ENCODE measurements at regions not wholly inside any gene's neighbourhood (a gene's known extent, or its start where the extent isn't known, plus 50 kb on each side); places are given as distances from the start of the nearest gene placed in this dataset.
"Not testable (repeated sequence)": the region's sequence is repeated elsewhere in the genome, so short reads cannot be mapped to it uniquely, and the experiment has no call there.

DNA sequence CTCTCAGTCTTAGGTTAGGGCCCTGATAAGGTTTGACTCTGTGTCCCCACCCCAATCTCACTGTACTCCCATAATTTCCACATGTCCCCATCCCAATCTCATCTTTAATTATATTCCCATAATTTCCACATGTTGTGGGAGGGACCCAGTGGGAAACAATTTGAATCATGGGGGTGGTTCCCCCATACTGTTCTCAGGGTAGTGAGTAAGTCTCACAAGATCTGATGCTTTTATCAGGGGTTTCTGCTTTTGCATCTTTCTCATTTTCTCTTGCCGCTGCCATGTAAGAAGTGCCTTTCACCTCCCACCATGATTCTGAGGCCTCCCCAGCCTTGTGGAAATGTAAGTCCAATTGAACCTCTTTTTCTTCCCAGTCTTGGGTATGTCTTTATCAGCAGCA lies 91.2 kb downstream of the TMCO5A start:
- H3K36me3 ChIP-seq (ENCODE audit: control insufficient read depth in 3 of 3, insufficient read depth in 3 of 3, low read length in 3 of 3); H3K4me3 ChIP-seq (ENCODE audit: low read length in 3 of 3); H3K27me3 ChIP-seq (ENCODE audit: control insufficient read depth in 3 of 3, insufficient read depth in 3 of 3, low read length in 3 of 3); H3K9me3 ChIP-seq (ENCODE audit: control insufficient read depth in 3 of 3, low read length in 3 of 3); H3K9ac ChIP-seq (ENCODE audit: low read depth in 1 of 3, low read length in 3 of 3); H3K4me1 ChIP-seq (ENCODE audit: control insufficient read depth in 3 of 3, insufficient read depth in 3 of 3, low read length in 3 of 3); H3K27ac ChIP-seq (ENCODE audit: low read depth, low read length): not testable (repeated sequence)

DNA sequence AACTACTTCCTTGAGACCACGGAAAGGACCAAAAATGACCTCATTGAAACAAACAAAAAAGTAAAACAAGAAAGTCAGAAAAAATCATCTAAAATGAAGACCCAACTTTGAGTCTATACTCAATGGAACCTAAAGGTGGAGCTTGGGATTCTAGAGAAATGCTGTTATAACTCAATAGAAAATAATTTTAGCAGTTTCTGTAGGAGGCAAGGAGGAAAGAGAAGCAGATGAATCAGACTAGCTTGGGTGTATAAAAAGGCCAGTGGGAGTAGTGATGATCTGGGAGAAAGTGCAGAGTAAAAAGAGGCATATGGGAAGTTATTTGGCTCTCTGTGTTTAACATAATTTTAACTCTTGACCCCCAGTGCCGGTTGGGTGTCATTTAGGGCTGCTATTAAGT lies 94.4 kb downstream of the TMCO5A start:
- Histone ChIP-seq H3K9me3 (ENCODE audit: control insufficient read depth in 3 of 3, low read length in 3 of 3) (peaks cover 0 to 3% (median 0%) of the 10 kb centered on the region in 3 donors), H3K27ac (ENCODE audit: low read depth, low read length) (no peak overlapping the region), H3K27me3 (ENCODE audit: control insufficient read depth in 3 of 3, insufficient read depth in 3 of 3, low read length in 3 of 3) (peaks cover 0 to 3% (median 0%) of the 10 kb centered on the region in 3 donors), H3K36me3 (ENCODE audit: control insufficient read depth in 3 of 3, insufficient read depth in 3 of 3, low read length in 3 of 3) (no peaks in the 10 kb centered on the region), H3K4me1 (ENCODE audit: control insufficient read depth in 3 of 3, insufficient read depth in 3 of 3, low read length in 3 of 3) (no peaks in the 10 kb centered on the region), H3K9ac (ENCODE audit: low read depth in 1 of 3, low read length in 3 of 3) (no peak overlapping the region), H3K4me3 (ENCODE audit: low read length in 3 of 3) (no peak overlapping the region)

DNA sequence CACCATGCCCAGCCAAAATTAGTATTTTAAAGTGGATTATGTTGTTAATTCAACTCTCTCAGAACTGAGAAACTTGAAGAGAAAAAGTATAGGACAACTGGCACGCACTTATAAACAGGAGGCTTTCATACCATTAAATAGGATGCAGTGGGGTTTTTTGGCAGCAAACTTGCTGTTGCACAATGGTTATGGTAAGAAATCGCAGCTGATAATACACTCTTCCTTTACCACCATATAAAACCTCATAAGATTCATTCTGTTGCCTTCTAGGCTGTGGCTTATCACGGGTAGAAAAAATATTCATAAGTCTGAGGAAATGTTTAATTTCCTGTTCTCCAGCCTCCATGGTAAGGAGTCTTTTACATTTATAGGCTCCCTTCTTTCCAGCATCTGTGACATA lies 95.3 kb downstream of the TMCO5A start:
- Histone ChIP-seq H3K36me3 (ENCODE audit: control insufficient read depth in 3 of 3, insufficient read depth in 3 of 3, low read length in 3 of 3) (no peaks in the 10 kb centered on the region), H3K27ac (ENCODE audit: low read depth, low read length) (no peak overlapping the region), H3K4me3 (ENCODE audit: low read length in 3 of 3) (no peak overlapping the region), H3K4me1 (ENCODE audit: control insufficient read depth in 3 of 3, insufficient read depth in 3 of 3, low read length in 3 of 3) (no peaks in the 10 kb centered on the region), H3K9me3 (ENCODE audit: control insufficient read depth in 3 of 3, low read length in 3 of 3) (no peaks in the 10 kb centered on the region), H3K9ac (ENCODE audit: low read depth in 1 of 3, low read length in 3 of 3) (no peak overlapping the region), H3K27me3 (ENCODE audit: control insufficient read depth in 3 of 3, insufficient read depth in 3 of 3, low read length in 3 of 3) (peaks cover 0 to 3% (median 0%) of the 10 kb centered on the region in 3 donors)

DNA sequence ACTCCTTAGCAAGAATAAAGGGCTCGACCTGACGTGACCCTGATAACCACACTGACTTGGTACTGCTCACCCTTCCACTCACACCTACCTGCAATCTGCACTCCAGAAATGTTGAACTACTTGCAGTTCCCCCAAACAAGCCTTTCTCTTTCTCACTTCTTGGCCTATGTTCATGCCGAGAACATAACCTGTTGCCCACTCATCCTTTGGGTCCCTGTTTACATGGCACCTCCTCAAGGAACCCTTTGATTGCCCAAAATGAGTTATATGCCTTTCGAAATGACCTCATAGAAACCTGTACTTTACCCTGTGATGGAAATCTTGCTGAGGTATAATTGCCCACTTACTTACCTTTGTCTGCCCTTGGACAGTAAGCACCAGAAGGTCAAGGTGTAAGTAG lies 96.2 kb downstream of the TMCO5A start:
- no peaks in the 10 kb centered on the region for H3K4me1 ChIP-seq (ENCODE audit: control insufficient read depth in 3 of 3, insufficient read depth in 3 of 3, low read length in 3 of 3)
- peaks cover 0 to 3% (median 0%) of the 10 kb centered on the region in 3 donors for H3K27me3 ChIP-seq (ENCODE audit: control insufficient read depth in 3 of 3, insufficient read depth in 3 of 3, low read length in 3 of 3)
- no peak overlapping the region for H3K27ac ChIP-seq (ENCODE audit: low read depth, low read length)
- no peak overlapping the region for H3K9ac ChIP-seq (ENCODE audit: low read depth in 1 of 3, low read length in 3 of 3)
- H3K36me3 ChIP-seq (ENCODE audit: control insufficient read depth in 3 of 3, insufficient read depth in 3 of 3, low read length in 3 of 3): no peaks in the 10 kb centered on the region
- no peak overlapping the region for H3K4me3 ChIP-seq (ENCODE audit: low read length in 3 of 3)
- H3K9me3 ChIP-seq (ENCODE audit: control insufficient read depth in 3 of 3, low read length in 3 of 3): no peaks in the 10 kb centered on the region

DNA sequence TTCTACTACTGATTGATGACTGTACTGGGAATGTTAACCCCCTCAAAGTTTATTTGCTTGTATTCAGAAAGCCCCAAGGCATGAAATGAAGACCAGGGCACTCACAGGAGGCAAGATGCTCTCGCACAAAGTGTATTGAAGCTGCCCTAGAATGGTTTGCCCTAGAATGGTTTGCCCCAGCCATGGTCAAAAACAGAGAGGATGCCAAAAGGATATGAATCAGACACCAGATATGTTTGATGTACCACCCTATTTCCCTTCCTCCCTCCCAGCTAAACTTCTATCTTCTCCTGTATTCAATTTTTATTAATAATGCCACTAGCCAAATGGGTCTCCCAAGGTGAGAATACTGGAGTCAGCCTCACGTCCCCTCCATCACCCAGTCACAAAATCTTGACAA lies 101.3 kb downstream of the TMCO5A start:
- no peaks in the 10 kb centered on the region for H3K4me1 ChIP-seq (ENCODE audit: control insufficient read depth in 3 of 3, insufficient read depth in 3 of 3, low read length in 3 of 3)

DNA sequence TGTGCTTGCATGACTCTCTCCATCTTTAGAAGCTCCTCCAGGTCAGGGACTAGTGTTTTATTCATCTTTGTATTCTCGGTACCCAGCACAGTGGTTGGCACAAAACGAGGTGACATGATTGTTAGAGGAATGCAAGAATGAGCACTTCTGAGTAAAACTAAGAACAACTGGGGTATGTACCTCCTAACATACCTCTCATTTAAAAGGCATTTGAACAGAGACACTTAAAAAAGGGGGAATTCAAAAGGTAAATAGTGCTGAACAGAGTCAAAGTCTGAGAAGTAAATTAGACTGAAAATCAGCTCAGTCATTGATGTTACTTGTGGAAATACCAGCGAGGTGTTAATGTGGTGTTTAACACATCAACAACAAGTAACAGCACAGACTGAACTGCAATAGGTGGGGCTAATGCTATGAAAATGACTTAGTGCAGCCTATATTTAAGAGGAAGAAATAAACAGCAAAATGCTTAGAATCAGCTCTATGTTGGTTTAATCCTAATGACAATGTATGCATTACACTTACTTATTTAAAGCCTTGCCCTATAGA lies 102.4 kb downstream of the TMCO5A start:
- H3K9ac ChIP-seq (ENCODE audit: low read depth in 1 of 3, low read length in 3 of 3): no peak overlapping the region
- no peaks in the 10 kb centered on the region for H3K9me3 ChIP-seq (ENCODE audit: control insufficient read depth in 3 of 3, low read length in 3 of 3)
- H3K36me3 ChIP-seq (ENCODE audit: control insufficient read depth in 3 of 3, insufficient read depth in 3 of 3, low read length in 3 of 3): no peaks in the 10 kb centered on the region
- no peaks in the 10 kb centered on the region for H3K27me3 ChIP-seq (ENCODE audit: control insufficient read depth in 3 of 3, insufficient read depth in 3 of 3, low read length in 3 of 3)
- no peaks in the 10 kb centered on the region for H3K4me1 ChIP-seq (ENCODE audit: control insufficient read depth in 3 of 3, insufficient read depth in 3 of 3, low read length in 3 of 3)
- no peak overlapping the region for H3K27ac ChIP-seq (ENCODE audit: low read depth, low read length)
- no peak overlapping the region for H3K4me3 ChIP-seq (ENCODE audit: low read length in 3 of 3)

More for the DNA sequence above, 101.3 kb downstream of the TMCO5A start:
- peaks cover 0 to 2% (median 0%) of the 10 kb centered on the region in 3 donors for H3K27me3 ChIP-seq (ENCODE audit: control insufficient read depth in 3 of 3, insufficient read depth in 3 of 3, low read length in 3 of 3)
- H3K36me3 ChIP-seq (ENCODE audit: control insufficient read depth in 3 of 3, insufficient read depth in 3 of 3, low read length in 3 of 3): no peaks in the 10 kb centered on the region
- no peaks in the 10 kb centered on the region for H3K9me3 ChIP-seq (ENCODE audit: control insufficient read depth in 3 of 3, low read length in 3 of 3)
- H3K27ac ChIP-seq (ENCODE audit: low read depth, low read length): no peak overlapping the region
- H3K9ac ChIP-seq (ENCODE audit: low read depth in 1 of 3, low read length in 3 of 3): no peak overlapping the region
- H3K4me3 ChIP-seq (ENCODE audit: low read length in 3 of 3): no peak overlapping the region

DNA sequence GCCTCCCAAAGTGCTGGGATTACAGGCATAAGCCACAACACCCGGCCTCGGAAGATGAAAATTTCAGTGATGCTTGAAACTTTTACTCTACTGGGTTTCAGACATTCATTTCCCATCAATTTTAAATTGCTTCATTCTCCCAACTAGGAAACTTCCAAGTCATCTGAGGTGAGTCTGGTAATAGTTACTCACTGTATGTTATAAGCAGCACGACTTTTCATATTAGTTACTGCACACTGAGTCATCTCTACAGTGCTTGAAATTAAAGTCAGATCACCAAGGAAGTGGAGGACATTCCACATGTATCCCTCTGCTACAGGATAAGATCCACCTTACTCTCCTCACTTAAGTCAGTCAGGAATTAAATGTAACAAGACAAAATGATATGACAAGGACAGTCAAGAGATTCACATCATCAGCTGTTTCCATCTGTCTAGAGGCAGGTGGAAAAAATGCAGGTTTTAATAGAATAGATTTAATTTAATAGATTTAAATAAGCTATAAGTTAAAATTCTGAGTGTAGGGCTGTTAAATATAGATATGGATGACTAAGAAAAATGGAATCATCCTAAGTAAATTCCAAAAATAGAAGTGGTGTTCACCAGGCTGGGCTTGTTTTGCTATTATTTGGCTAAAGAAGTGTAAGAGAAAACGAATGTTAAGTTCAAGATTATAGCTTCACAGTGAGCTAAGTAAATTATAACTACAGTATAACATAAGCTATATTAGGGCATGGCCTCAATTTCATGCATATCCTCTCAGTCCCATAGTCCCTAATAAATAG lies 104.4 kb downstream of the TMCO5A start:
- Histone ChIP-seq H3K27me3 (ENCODE audit: control insufficient read depth in 3 of 3, insufficient read depth in 3 of 3, low read length in 3 of 3) (no peaks in the 10 kb centered on the region), H3K9ac (ENCODE audit: low read depth in 1 of 3, low read length in 3 of 3) (no peak overlapping the region), H3K9me3 (ENCODE audit: control insufficient read depth in 3 of 3, low read length in 3 of 3) (no peaks in the 10 kb centered on the region), H3K36me3 (ENCODE audit: control insufficient read depth in 3 of 3, insufficient read depth in 3 of 3, low read length in 3 of 3) (no peaks in the 10 kb centered on the region), H3K27ac (ENCODE audit: low read depth, low read length) (no peak overlapping the region), H3K4me3 (ENCODE audit: low read length in 3 of 3) (no peak overlapping the region), H3K4me1 (ENCODE audit: control insufficient read depth in 3 of 3, insufficient read depth in 3 of 3, low read length in 3 of 3) (peaks cover 0 to 3% (median 0%) of the 10 kb centered on the region in 3 donors)

DNA sequence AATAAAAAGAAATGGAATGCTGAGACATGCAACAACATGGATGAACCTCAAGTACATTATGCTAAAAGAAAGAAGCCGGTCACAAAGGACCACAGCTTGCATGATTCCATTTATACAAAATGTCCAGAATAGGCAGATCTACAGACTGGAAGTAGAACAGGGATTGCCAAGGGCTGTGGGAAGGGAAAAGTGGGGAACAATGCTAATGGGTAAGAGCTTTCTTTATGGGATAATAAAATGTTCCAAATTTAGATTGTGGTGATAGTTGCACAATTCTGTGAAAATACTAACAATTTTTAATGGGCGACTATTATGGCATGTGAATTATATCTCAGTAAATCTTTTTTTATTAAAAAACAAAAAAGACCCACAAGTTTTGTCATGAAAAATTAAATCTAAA lies 106.2 kb downstream of the TMCO5A start:
- Histone ChIP-seq H3K9me3 (ENCODE audit: control insufficient read depth in 3 of 3, low read length in 3 of 3) (no peaks in the 10 kb centered on the region), H3K27ac (ENCODE audit: low read depth, low read length) (no peak overlapping the region), H3K4me3 (ENCODE audit: low read length in 3 of 3) (no peak overlapping the region), H3K9ac (ENCODE audit: low read depth in 1 of 3, low read length in 3 of 3) (no peak overlapping the region), H3K27me3 (ENCODE audit: control insufficient read depth in 3 of 3, insufficient read depth in 3 of 3, low read length in 3 of 3) (no peaks in the 10 kb centered on the region), H3K36me3 (ENCODE audit: control insufficient read depth in 3 of 3, insufficient read depth in 3 of 3, low read length in 3 of 3) (no peaks in the 10 kb centered on the region), H3K4me1 (ENCODE audit: control insufficient read depth in 3 of 3, insufficient read depth in 3 of 3, low read length in 3 of 3) (peaks cover 0 to 3% (median 0%) of the 10 kb centered on the region in 3 donors)

DNA sequence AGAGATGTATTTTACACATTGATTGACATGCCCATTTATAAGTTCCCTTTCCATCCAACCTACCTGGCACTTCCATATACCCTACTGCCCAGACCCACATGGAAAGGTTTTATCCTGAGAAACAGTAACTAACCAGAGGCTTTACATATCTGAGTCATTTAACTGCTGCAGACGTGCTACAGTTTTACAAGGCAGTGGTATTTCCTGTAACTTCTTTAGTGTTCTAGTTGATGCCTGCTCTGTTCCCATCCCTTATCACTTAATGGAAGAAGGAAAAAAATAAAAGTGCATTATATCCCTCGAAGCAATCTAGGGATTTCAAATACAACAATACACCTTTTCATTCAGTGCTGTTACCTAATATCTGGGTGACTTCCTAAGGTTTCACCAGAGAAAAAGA lies 107.1 kb downstream of the TMCO5A start:
- peaks cover 0 to 3% (median 0%) of the 10 kb centered on the region in 3 donors for H3K4me1 ChIP-seq (ENCODE audit: control insufficient read depth in 3 of 3, insufficient read depth in 3 of 3, low read length in 3 of 3)
- H3K9ac ChIP-seq (ENCODE audit: low read depth in 1 of 3, low read length in 3 of 3): no peak overlapping the region
- no peak overlapping the region for H3K27ac ChIP-seq (ENCODE audit: low read depth, low read length)
- H3K36me3 ChIP-seq (ENCODE audit: control insufficient read depth in 3 of 3, insufficient read depth in 3 of 3, low read length in 3 of 3): no peaks in the 10 kb centered on the region
- no peaks in the 10 kb centered on the region for H3K27me3 ChIP-seq (ENCODE audit: control insufficient read depth in 3 of 3, insufficient read depth in 3 of 3, low read length in 3 of 3)
- H3K9me3 ChIP-seq (ENCODE audit: control insufficient read depth in 3 of 3, low read length in 3 of 3): no peaks in the 10 kb centered on the region
- H3K4me3 ChIP-seq (ENCODE audit: low read length in 3 of 3): no peak overlapping the region

DNA sequence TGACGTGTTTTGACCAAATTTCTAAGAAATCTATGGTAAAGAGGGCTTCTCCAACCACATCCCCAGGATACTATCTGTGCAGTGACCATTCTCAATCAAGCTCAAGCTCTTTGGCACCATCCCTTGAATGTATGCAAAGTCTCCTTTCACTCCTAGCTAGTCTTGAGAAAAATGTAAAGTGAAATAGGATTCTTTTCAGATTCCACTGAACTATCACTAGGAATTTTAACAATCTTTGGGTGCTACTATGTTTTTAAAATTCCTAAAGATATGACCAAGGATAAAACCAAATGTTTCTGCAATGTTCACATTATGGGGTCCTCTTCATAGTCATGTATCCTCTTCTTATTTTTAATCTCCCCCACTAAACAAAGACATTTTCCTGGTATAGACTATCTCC lies 107.8 kb downstream of the TMCO5A start:
- no peaks in the 10 kb centered on the region for H3K27me3 ChIP-seq (ENCODE audit: control insufficient read depth in 3 of 3, insufficient read depth in 3 of 3, low read length in 3 of 3)
- no peak overlapping the region for H3K9ac ChIP-seq (ENCODE audit: low read depth in 1 of 3, low read length in 3 of 3)
- H3K36me3 ChIP-seq (ENCODE audit: control insufficient read depth in 3 of 3, insufficient read depth in 3 of 3, low read length in 3 of 3): no peaks in the 10 kb centered on the region
- H3K4me3 ChIP-seq (ENCODE audit: low read length in 3 of 3): no peak overlapping the region
- peaks cover 0 to 3% (median 0%) of the 10 kb centered on the region in 3 donors for H3K4me1 ChIP-seq (ENCODE audit: control insufficient read depth in 3 of 3, insufficient read depth in 3 of 3, low read length in 3 of 3)
- no peak overlapping the region for H3K27ac ChIP-seq (ENCODE audit: low read depth, low read length)
- no peaks in the 10 kb centered on the region for H3K9me3 ChIP-seq (ENCODE audit: control insufficient read depth in 3 of 3, low read length in 3 of 3)

All from skeletal muscle tissue (tissue), 3 donors.